ENCODE measurements at regions not wholly inside any gene's neighbourhood (a gene's known extent, or its start where the extent isn't known, plus 50 kb on each side); places are given as distances from the start of the nearest gene placed in this dataset.

DNA sequence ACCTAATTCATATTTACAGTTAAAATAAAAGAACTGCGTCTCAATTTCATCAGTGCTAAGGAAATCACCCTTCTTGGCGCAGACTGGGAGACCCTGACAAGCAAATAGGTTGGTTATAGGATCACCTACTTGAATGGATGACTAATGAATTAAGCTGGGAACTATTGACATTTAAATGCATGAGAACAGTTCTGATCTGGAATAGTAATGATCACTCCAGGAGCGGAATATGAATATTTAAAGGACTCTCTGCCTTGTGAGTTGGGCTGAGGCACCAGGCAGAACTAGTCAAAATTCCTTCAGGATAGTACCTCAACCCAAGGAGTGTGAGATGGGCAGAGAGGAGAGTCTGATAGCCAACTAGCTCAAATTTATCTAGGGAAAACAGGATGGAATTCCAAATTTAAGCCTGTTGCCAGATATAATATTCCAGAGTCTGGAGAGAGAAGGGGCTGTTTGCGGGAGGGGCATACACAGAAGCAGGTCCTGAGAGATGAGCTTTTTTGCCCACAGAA lies 364.4 kb downstream of the CSNK1G3 start:
- no peak overlapping the region for H2AFZ ChIP-seq (ENCODE audit: control insufficient read depth, low read length)
- H3K36me3 ChIP-seq (ENCODE audit: control insufficient read depth in 2 of 2, extremely low read depth in 1 of 2, insufficient read depth in 2 of 2, low read length in 2 of 2): no peaks in the 10 kb centered on the region
- H3K4me1 ChIP-seq (ENCODE audit: control insufficient read depth, extremely low read depth, insufficient read depth, low read length): no peaks in the 10 kb centered on the region

GRCh38 chr5:123875561-123876275 lies 363.7 kb downstream of the CSNK1G3 start:
- Histone ChIP-seq H2AFZ (ENCODE audit: control insufficient read depth, low read length) (no peak overlapping the region), H3K4me1 (ENCODE audit: control insufficient read depth, extremely low read depth, insufficient read depth, low read length) (no peaks in the 10 kb centered on the region), H3K27ac (ENCODE audit: control insufficient read depth, insufficient read depth, low read length) (no peak overlapping the region), H3K9ac (ENCODE audit: control insufficient read depth, extremely low read depth, insufficient read depth, low read length) (no peak overlapping the region), H4K20me1 (ENCODE audit: control insufficient read depth, extremely low read depth, insufficient read depth, low read length) (no peaks in the 10 kb centered on the region), H3K4me3 (ENCODE audit: control insufficient read depth in 2 of 3, extremely low read depth in 1 of 3, insufficient read depth in 2 of 3, low read depth in 1 of 3, low read length in 3 of 3) (no peak overlapping the region), H3K27me3 (ENCODE audit: control insufficient read depth, extremely low read depth, insufficient read depth, low read length) (no peaks in the 10 kb centered on the region), H3K36me3 (ENCODE audit: control insufficient read depth in 2 of 2, extremely low read depth in 1 of 2, insufficient read depth in 2 of 2, low read length in 2 of 2) (no peaks in the 10 kb centered on the region), H3K9me1 (ENCODE audit: control insufficient read depth, extremely low read depth, insufficient read depth, low read length) (no peaks in the 10 kb centered on the region), H3K79me2 (ENCODE audit: control insufficient read depth, insufficient read depth, low read length) (no peaks in the 10 kb centered on the region), H3K4me2 (ENCODE audit: control insufficient read depth, extremely low read depth, insufficient read depth, low read depth, low read length) (no peak overlapping the region), H3K9me3 (ENCODE audit: control insufficient read depth, low read depth, low read length) (no peaks in the 10 kb centered on the region)
- no peak for TF ChIP-seq EZH2 (IDR thresholded peaks at IDR 0.05; ENCODE audit: low read length)
- TF ChIP-seq, protein P1, sequence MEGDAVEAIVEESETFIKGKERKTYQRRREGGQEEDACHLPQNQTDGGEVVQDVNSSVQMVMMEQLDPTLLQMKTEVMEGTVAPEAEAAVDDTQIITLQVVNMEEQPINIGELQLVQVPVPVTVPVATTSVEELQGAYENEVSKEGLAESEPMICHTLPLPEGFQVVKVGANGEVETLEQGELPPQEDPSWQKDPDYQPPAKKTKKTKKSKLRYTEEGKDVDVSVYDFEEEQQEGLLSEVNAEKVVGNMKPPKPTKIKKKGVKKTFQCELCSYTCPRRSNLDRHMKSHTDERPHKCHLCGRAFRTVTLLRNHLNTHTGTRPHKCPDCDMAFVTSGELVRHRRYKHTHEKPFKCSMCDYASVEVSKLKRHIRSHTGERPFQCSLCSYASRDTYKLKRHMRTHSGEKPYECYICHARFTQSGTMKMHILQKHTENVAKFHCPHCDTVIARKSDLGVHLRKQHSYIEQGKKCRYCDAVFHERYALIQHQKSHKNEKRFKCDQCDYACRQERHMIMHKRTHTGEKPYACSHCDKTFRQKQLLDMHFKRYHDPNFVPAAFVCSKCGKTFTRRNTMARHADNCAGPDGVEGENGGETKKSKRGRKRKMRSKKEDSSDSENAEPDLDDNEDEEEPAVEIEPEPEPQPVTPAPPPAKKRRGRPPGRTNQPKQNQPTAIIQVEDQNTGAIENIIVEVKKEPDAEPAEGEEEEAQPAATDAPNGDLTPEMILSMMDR (optimal IDR thresholded peaks at IDR 0.05 in 1 of 3, IDR thresholded peaks at IDR 0.05 in 1 of 3, conservative IDR thresholded peaks at IDR 0.05 in 1 of 3; ENCODE audit: extremely low read depth in 1 of 3, insufficient read depth in 2 of 3, low read length in 3 of 3): no peak
- DNase-seq (ENCODE audit: low read depth, low spot score) (no peak), FAIRE-seq (no peak)
- dilution Hi-C loops (cut with MboI; ENCODE audit: extremely low pct_ligation_motif_present, low sequenced_read_pairs): no loop called here

More for the DNA sequence above, 364.4 kb downstream of the CSNK1G3 start:
- Histone ChIP-seq H3K9me1 (ENCODE audit: control insufficient read depth, extremely low read depth, insufficient read depth, low read length) (no peaks in the 10 kb centered on the region), H3K27ac (ENCODE audit: control insufficient read depth, insufficient read depth, low read length) (no peak overlapping the region), H3K9me3 (ENCODE audit: control insufficient read depth, low read depth, low read length) (no peaks in the 10 kb centered on the region), H3K4me3 (ENCODE audit: control insufficient read depth in 2 of 3, extremely low read depth in 1 of 3, insufficient read depth in 2 of 3, low read depth in 1 of 3, low read length in 3 of 3) (no peak overlapping the region), H3K4me2 (ENCODE audit: control insufficient read depth, extremely low read depth, insufficient read depth, low read depth, low read length) (no peak overlapping the region), H3K79me2 (ENCODE audit: control insufficient read depth, insufficient read depth, low read length) (no peaks in the 10 kb centered on the region), H4K20me1 (ENCODE audit: control insufficient read depth, extremely low read depth, insufficient read depth, low read length) (no peaks in the 10 kb centered on the region), H3K9ac (ENCODE audit: control insufficient read depth, extremely low read depth, insufficient read depth, low read length) (no peak overlapping the region), H3K27me3 (ENCODE audit: control insufficient read depth, extremely low read depth, insufficient read depth, low read length) (no peaks in the 10 kb centered on the region)
- FAIRE-seq (no peak), DNase-seq (ENCODE audit: low read depth, low spot score) (no peak)
- no peak for TF ChIP-seq EZH2 (IDR thresholded peaks at IDR 0.05; ENCODE audit: low read length)
- TF ChIP-seq, protein P1 (optimal IDR thresholded peaks at IDR 0.05 in 1 of 3, IDR thresholded peaks at IDR 0.05 in 1 of 3, conservative IDR thresholded peaks at IDR 0.05 in 1 of 3; ENCODE audit: extremely low read depth in 1 of 3, insufficient read depth in 2 of 3, low read length in 3 of 3): no peak
- dilution Hi-C loops (cut with MboI; ENCODE audit: extremely low pct_ligation_motif_present, low sequenced_read_pairs): no loop called here

All from keratinocyte (primary cell).